ENCODE measurements at regions not wholly inside any gene's neighbourhood (a gene's known extent, or its start where the extent isn't known, plus 50 kb on each side); places are given as distances from the start of the nearest gene placed in this dataset.

- DNase-seq (ENCODE audit: low spot score) = no peak
Measured at GRCh38 chr3:56864918-56865524, 63.3 kb upstream of the ARHGEF3 start.

GRCh38 chr3:56864090-56864489, 62.3 kb upstream of the ARHGEF3 start:
- no peak for DNase-seq (ENCODE audit: low spot score)

- DNase-seq (ENCODE audit: low spot score) = peak; percentile 19
Measured at GRCh38 chr3:56862352-56863062, 60.8 kb upstream of the ARHGEF3 start.

- DNase-seq (ENCODE audit: low spot score) = no peak
Measured at GRCh38 chr3:56861511-56861910, 59.8 kb upstream of the ARHGEF3 start.

- no peak for DNase-seq (ENCODE audit: low spot score)
Measured at GRCh38 chr3:56860939-56861338, 59.2 kb upstream of the ARHGEF3 start.

GRCh38 chr3:56860351-56860750, 58.6 kb upstream of the ARHGEF3 start:
- DNase-seq (ENCODE audit: low spot score) = no peak

- DNase-seq (ENCODE audit: low spot score) = no peak
Measured at GRCh38 chr3:56858331-56858730, 56.6 kb upstream of the ARHGEF3 start.

GRCh38 chr3:56857178-56857577, 55.4 kb upstream of the ARHGEF3 start:
- DNase-seq (ENCODE audit: low spot score) = no peak

GRCh38 chr3:56856752-56857151, 55.0 kb upstream of the ARHGEF3 start:
- DNase-seq (ENCODE audit: low spot score) = no peak

GRCh38 chr3:56855856-56856512, 54.2 kb upstream of the ARHGEF3 start:
- DNase-seq (ENCODE audit: low spot score) = no peak

- no peak for DNase-seq (ENCODE audit: low spot score)
Measured at GRCh38 chr3:56854856-56855611, 53.3 kb upstream of the ARHGEF3 start.

- no peak for DNase-seq (ENCODE audit: low spot score)
Measured at GRCh38 chr3:56851966-56852884, 50.5 kb upstream of the ARHGEF3 start.

All from AG08396 (cell line).